GM12875 (cell line): ENCODE measurements at regions not wholly inside any gene's neighbourhood (a gene's known extent, or its start where the extent isn't known, plus 50 kb on each side); places are given as distances from the start of the nearest gene placed in this dataset.

Source experiments
- H3K4me3 ChIP-seq: one replicate; pipeline ENCODE4 v1.5.1; 2011; ENCODE audit warnings: low read depth, low read length, control low read depth
- TF ChIP-seq, protein P1 (sequence below): IDR thresholded peaks from 2 replicates; pipeline ENCODE4 v1.5.1; 2011; ENCODE audit warnings: low read depth, mild to moderate bottlenecking, control low read depth, inconsistent platforms, low read length, moderate library complexity, borderline replicate concordance; ENCODE audit not compliant: insufficient read depth

DNA sequence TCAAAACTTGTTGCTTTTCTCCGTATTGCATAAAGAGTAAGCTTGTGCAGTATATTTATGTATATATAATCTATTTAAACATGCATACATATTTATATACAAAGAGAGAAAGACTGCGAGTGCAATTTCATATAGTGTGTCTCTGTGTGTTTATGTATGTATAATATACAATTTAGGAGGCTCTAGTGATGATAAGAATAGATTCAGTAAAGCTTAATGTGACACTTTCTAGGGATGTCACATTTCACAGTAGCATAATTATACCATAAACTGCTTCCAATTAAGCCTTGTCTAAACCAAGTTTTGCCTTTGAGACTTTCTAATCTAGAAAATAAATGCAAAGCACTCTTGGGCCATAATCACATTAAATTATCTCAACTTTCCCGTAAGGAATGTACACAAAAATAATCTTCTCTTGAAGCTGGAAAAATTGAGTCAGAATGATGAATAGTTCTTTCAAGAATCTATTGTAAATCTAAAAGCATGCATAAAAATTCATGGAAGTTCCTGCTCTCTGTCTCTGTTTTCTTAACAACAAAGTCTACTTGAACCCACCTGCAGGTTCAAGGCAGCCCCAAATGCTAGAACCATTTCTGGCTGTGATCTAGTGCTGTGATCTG lies 114.1 kb upstream of the NPY2R start:
- TF ChIP-seq, protein P1, sequence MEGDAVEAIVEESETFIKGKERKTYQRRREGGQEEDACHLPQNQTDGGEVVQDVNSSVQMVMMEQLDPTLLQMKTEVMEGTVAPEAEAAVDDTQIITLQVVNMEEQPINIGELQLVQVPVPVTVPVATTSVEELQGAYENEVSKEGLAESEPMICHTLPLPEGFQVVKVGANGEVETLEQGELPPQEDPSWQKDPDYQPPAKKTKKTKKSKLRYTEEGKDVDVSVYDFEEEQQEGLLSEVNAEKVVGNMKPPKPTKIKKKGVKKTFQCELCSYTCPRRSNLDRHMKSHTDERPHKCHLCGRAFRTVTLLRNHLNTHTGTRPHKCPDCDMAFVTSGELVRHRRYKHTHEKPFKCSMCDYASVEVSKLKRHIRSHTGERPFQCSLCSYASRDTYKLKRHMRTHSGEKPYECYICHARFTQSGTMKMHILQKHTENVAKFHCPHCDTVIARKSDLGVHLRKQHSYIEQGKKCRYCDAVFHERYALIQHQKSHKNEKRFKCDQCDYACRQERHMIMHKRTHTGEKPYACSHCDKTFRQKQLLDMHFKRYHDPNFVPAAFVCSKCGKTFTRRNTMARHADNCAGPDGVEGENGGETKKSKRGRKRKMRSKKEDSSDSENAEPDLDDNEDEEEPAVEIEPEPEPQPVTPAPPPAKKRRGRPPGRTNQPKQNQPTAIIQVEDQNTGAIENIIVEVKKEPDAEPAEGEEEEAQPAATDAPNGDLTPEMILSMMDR = no peak
- H3K4me3 ChIP-seq = no peak overlapping the region

DNA sequence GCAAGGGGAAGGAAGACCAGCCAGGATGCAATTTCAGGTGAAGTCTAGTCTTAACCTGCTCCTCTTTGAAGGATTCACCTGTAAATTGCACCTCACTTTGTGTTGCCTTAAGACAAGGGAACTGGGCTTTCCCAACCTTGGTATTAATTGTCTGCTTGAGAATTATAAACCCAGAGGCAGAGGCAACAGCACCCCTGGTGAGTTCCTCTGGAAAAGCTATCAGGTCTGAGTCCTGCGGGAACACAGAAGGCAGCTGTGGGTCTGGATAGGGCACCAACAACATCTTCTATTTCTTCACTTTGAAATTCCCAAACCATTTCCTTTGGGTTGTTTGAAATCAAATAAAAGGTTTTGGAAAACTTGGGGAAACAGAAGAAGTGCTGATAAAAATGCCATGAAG lies 109.2 kb upstream of the NPY2R start:
- TF ChIP-seq, protein P1 = no peak
- no peak overlapping the region for H3K4me3 ChIP-seq

DNA sequence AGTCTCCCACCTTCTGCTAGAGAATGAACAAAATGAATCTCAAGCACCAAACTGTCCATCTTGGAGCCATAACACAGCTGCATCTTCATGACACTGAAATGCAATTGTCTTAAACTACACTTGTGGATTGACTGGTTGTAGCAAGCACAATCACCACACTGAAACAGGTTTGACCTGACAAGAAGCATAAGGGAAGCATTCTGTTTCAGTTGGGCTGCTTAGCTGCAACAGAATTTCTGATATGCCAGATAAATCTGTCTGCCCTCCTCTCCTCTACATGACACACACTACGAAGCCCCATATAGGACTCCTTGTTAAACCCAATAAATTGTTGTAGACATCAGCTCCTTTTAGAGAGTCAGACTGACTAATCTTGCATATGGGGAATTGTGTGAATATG lies 101.8 kb upstream of the NPY2R start:
- TF ChIP-seq, protein P1 = no peak
- H3K4me3 ChIP-seq = no peak overlapping the region

DNA sequence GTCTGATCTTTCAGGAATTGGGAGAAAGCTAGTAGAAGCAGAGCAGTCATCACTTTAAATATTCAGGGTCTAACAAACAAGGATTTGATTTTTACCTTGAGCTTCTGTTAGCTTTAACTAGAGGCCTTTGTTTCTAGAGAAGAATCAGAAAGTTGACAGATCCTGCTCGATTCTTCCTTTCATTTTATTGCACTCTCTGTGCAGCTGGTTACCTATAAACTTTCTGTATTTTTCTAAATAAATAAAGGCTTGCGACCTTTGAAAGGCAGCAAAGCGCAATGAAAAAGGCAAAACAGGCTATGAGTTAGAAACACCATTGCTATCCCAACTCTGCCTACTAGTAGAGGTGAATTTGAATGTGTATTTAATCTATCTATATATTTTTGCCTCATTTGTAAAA lies 101.4 kb upstream of the NPY2R start:
- TF ChIP-seq, protein P1 = no peak
- no peak overlapping the region for H3K4me3 ChIP-seq

DNA sequence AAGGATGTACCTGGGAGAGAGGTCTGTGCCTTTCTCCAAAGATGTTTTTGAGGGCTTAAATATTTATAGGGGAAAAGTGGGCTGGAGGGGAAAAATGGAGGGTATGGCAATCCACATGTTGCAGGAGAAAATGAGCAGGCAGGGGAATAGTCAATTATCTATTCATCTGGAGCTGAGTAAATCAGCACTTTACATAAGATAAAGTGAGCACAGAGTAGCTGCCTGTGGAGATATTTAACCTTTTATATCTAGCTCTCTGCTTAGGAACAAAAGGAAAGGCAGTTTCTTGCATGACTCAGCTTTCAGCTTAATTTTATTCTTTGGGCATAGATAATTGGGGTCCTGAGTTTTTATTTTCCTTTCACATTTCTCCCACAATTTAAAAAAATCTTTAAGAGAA lies 93.6 kb upstream of the NPY2R start:
- TF ChIP-seq, protein P1 = no peak
- H3K4me3 ChIP-seq = no peak overlapping the region

DNA sequence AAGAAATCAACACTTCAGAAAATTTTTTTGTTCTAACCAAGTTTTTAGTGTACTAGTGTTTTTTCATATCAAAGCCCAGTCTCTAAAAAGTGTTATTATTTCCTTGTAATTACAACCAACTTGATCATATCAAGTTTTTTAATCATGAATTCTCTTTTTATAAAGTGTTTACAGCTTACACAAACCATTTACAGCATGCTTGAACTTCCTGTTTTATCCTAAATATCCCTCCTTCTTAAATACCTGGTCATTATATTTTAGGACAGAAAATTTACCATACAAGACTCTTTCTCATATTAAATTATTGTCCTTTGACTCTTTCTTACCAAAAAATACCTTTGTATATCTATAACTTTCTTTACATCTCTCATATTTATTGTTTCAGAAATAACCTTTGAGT lies 89.4 kb upstream of the NPY2R start:
- no peak overlapping the region for H3K4me3 ChIP-seq
- TF ChIP-seq, protein P1 = no peak

DNA sequence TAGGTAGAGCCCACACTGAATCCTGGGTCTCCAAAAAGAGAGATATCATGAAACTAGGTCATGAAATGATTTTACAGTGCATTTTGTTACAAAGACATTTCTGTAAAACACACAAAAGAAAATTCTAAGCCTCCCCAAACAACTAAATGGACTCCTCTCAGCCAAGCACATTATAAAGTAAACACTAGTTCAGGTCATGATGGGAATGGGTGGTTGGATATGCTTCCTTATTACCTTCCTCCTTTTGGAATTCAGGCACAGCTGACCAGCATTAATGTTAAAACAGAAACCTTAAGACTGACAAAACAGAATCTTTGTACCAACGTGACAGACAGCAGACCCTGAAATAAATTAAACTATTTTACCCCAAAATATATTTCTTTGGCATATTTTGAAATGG lies 87.9 kb upstream of the NPY2R start:
- no peak overlapping the region for H3K4me3 ChIP-seq
- TF ChIP-seq, protein P1 = no peak
